HEK293 (cell line): ENCODE measurements at regions not wholly inside any gene's neighbourhood (a gene's known extent, or its start where the extent isn't known, plus 50 kb on each side); places are given as distances from the start of the nearest gene placed in this dataset.

ENCODE experiments used
- CTCF ChIP-seq: fragments of 450-650 bp; formaldehyde crosslinking; IDR thresholded peaks from 2 replicates; pipeline ENCODE4 v1.5.1; 2016; ENCODE audit warnings: missing biosample characterization, missing genetic modification characterization
- YY1 ChIP-seq: fragments of 450-650 bp; formaldehyde crosslinking; IDR thresholded peaks from 2 replicates; pipeline ENCODE4 v1.5.1; 2018; ENCODE audit warnings: missing biosample characterization, missing genetic modification characterization
- ZNF112 ChIP-seq: fragments of 450-650 bp; formaldehyde crosslinking; IDR thresholded peaks from 2 replicates; pipeline ENCODE4 v1.5.0; 2017; ENCODE audit warnings: missing biosample characterization, missing genetic modification characterization
- ZNF155 ChIP-seq: fragments of 450-650 bp; formaldehyde crosslinking; IDR thresholded peaks from 2 replicates; pipeline ENCODE4 v1.5.1; 2016; ENCODE audit warnings: missing biosample characterization, missing genetic modification characterization
- ZNF366 ChIP-seq: fragments of 450-650 bp; formaldehyde crosslinking; conservative IDR thresholded peaks from 2 replicates; pipeline ENCODE4 v1.5.1; 2016; ENCODE audit warnings: missing biosample characterization, missing genetic modification characterization
- ZNF426 ChIP-seq: fragments of 450-650 bp; formaldehyde crosslinking; IDR thresholded peaks from 2 replicates; pipeline ENCODE4 v1.5.1; 2017; ENCODE audit warnings: missing biosample characterization, missing genetic modification characterization, mild to moderate bottlenecking, inconsistent platforms, moderate library complexity
- ZNF473 ChIP-seq: fragments of 450-650 bp; formaldehyde crosslinking; IDR thresholded peaks from 2 replicates; pipeline ENCODE4 v1.5.1; 2017; ENCODE audit warnings: missing biosample characterization, missing genetic modification characterization
- ZNF558 ChIP-seq: fragments of 450-650 bp; formaldehyde crosslinking; IDR thresholded peaks from 2 replicates; pipeline ENCODE4 v1.5.1; 2016; ENCODE audit warnings: missing biosample characterization, missing genetic modification characterization
- ZNF560 ChIP-seq: fragments of 450-650 bp; formaldehyde crosslinking; IDR thresholded peaks from 2 replicates; pipeline ENCODE4 v1.5.1; 2017; ENCODE audit warnings: missing biosample characterization, missing genetic modification characterization, borderline replicate concordance
- ZNF585B ChIP-seq: fragments of 450-650 bp; formaldehyde crosslinking; IDR thresholded peaks from 2 replicates; pipeline ENCODE4 v1.5.1; 2016; ENCODE audit warnings: missing biosample characterization, missing genetic modification characterization
- ZNF658 ChIP-seq: fragments of 450-650 bp; formaldehyde crosslinking; IDR thresholded peaks from 2 replicates; pipeline ENCODE4; 2016; ENCODE audit warnings: missing biosample characterization, missing genetic modification characterization
- ZNF76 ChIP-seq: fragments of 450-650 bp; formaldehyde crosslinking; IDR thresholded peaks from 2 replicates; pipeline ENCODE4; 2016; ENCODE audit warnings: low read depth, missing biosample characterization, missing genetic modification characterization, borderline replicate concordance
- TF ChIP-seq, protein P1 (sequence below): fragments of 450-650 bp; formaldehyde crosslinking; IDR thresholded peaks from 2 replicates; pipeline ENCODE4 v1.5.1; 2016; ENCODE audit warnings: missing biosample characterization, missing genetic modification characterization, low read depth
- TF ChIP-seq, protein P2 (sequence below): sonication (generic); formaldehyde crosslinking; IDR thresholded peaks from 2 replicates; pipeline ENCODE4 v1.8.1; 2022; ENCODE audit warnings: mild to moderate bottlenecking, moderate library complexity, missing genetic modification reagents

DNA sequence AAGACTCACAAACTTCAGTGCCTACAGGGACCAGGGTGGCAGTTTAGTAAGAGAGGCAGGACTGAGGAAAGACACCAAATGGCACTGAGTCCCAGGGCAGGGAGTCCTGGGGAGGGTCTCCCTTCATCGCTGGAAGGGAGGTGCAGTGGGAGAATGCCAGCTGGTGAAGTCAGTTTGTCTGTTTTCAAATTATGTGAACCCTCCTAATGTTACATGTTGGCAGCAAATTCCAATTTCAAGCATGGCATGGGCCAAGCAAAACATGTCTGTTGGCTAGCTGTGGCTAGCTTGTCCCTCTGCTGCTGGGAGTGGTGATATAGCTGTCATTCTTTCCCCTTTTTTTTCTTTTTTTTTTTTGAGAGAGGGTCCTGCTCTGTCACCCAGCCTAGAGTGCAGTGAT is 55.9 kb upstream of the HAAO start:
- no peak for TF ChIP-seq ZNF473
- TF ChIP-seq, protein P1, sequence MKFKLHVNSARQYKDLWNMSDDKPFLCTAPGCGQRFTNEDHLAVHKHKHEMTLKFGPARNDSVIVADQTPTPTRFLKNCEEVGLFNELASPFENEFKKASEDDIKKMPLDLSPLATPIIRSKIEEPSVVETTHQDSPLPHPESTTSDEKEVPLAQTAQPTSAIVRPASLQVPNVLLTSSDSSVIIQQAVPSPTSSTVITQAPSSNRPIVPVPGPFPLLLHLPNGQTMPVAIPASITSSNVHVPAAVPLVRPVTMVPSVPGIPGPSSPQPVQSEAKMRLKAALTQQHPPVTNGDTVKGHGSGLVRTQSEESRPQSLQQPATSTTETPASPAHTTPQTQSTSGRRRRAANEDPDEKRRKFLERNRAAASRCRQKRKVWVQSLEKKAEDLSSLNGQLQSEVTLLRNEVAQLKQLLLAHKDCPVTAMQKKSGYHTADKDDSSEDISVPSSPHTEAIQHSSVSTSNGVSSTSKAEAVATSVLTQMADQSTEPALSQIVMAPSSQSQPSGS (tag by site-specific recombination), result no peak
- TF ChIP-seq ZNF366 (tag by site-specific recombination), result no peak
- TF ChIP-seq ZNF112 (tag by site-specific recombination), result no peak
- no peak for TF ChIP-seq ZNF560 (tag by site-specific recombination)
- TF ChIP-seq, protein P2, sequence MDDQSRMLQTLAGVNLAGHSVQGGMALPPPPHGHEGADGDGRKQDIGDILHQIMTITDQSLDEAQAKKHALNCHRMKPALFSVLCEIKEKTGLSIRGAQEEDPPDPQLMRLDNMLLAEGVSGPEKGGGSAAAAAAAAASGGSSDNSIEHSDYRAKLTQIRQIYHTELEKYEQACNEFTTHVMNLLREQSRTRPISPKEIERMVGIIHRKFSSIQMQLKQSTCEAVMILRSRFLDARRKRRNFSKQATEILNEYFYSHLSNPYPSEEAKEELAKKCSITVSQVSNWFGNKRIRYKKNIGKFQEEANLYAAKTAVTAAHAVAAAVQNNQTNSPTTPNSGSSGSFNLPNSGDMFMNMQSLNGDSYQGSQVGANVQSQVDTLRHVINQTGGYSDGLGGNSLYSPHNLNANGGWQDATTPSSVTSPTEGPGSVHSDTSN (CRISPR knock-in tag), result no peak
- TF ChIP-seq CTCF (tag by site-specific recombination), result no peak
- TF ChIP-seq ZNF558 (tag by site-specific recombination), result no peak
- no peak for TF ChIP-seq YY1 (tag by site-specific recombination)
- TF ChIP-seq ZNF658, result no peak
- no peak for TF ChIP-seq ZNF426 (tag by site-specific recombination)
- no peak for TF ChIP-seq ZNF155 (tag by site-specific recombination)
- no peak for TF ChIP-seq ZNF76 (tag by site-specific recombination)
- TF ChIP-seq ZNF585B, result no peak
